ENCODE measurements at regions not wholly inside any gene's neighbourhood (a gene's known extent, or its start where the extent isn't known, plus 50 kb on each side); places are given as distances from the start of the nearest gene placed in this dataset.

- no peak for DNase-seq
These were observed 308.4 kb upstream of the RARB start for GRCh38 chr3:25119682-25120081.

GRCh38 chr3:25120665-25121064 lies 307.4 kb upstream of the RARB start:
- no peak for DNase-seq

GRCh38 chr3:25125201-25125600 lies 302.9 kb upstream of the RARB start:
- no peak for DNase-seq

GRCh38 chr3:25128735-25129134 lies 299.3 kb upstream of the RARB start:
- no peak for DNase-seq

GRCh38 chr3:25130724-25131520 lies 297.1 kb upstream of the RARB start:
- no peak for DNase-seq

- no peak for DNase-seq
These were observed 294.5 kb upstream of the RARB start for GRCh38 chr3:25133588-25133987.

GRCh38 chr3:25137606-25138005 lies 290.5 kb upstream of the RARB start:
- no peak for DNase-seq

GRCh38 chr3:25139267-25139666 lies 288.8 kb upstream of the RARB start:
- DNase-seq: no peak

- no peak for DNase-seq
These were observed 285.3 kb upstream of the RARB start for GRCh38 chr3:25142609-25143355.

GRCh38 chr3:25143356-25144025 lies 284.6 kb upstream of the RARB start:
- DNase-seq: no peak

- no peak for DNase-seq
These were observed 283.6 kb upstream of the RARB start for GRCh38 chr3:25144430-25144829.

- no peak for DNase-seq
These were observed 282.9 kb upstream of the RARB start for GRCh38 chr3:25145176-25145575.

- no peak for DNase-seq
These were observed 277.9 kb upstream of the RARB start for GRCh38 chr3:25150199-25150598.

- no peak for DNase-seq
These were observed 276.7 kb upstream of the RARB start for GRCh38 chr3:25151281-25151902.

- DNase-seq: no peak
These were observed 276.2 kb upstream of the RARB start for GRCh38 chr3:25151903-25152295.

GRCh38 chr3:25153136-25153535 lies 274.9 kb upstream of the RARB start:
- DNase-seq: no peak

- no peak for DNase-seq
These were observed 274.5 kb upstream of the RARB start for GRCh38 chr3:25153561-25153960.

GRCh38 chr3:25155652-25156471 lies 272.2 kb upstream of the RARB start:
- DNase-seq: no peak

- no peak for DNase-seq
These were observed 271.4 kb upstream of the RARB start for GRCh38 chr3:25156626-25157025.

GRCh38 chr3:25165306-25165705 lies 262.8 kb upstream of the RARB start:
- DNase-seq: no peak

- no peak for DNase-seq
These were observed 262.0 kb upstream of the RARB start for GRCh38 chr3:25166016-25166415.

GRCh38 chr3:25169151-25169550 lies 258.9 kb upstream of the RARB start:
- no peak for DNase-seq

GRCh38 chr3:25170021-25170420 lies 258.0 kb upstream of the RARB start:
- no peak for DNase-seq

Data from NCI-H1092 (cell line).